ENCODE measurements at regions not wholly inside any gene's neighbourhood (a gene's known extent, or its start where the extent isn't known, plus 50 kb on each side); places are given as distances from the start of the nearest gene placed in this dataset.

GRCh38 chr10:113356794-113357680 lies 195.8 kb upstream of the HABP2 start:
- intact Hi-C loops (cut with DNase I): no loop called here
- no peaks in the 10 kb centered on the region for H3K27me3 ChIP-seq
- H3K27ac ChIP-seq: no peak overlapping the region
- 61 to 67% methylated on average over 5 of the region's 5 CpGs for WGBS, 2 donors
- H3K4me1 ChIP-seq: no peaks in the 10 kb centered on the region
- no peaks in the 10 kb centered on the region for H3K9me3 ChIP-seq
- no peak for ATAC-seq
- H3K36me3 ChIP-seq: no peaks in the 10 kb centered on the region
- no peak for FAIRE-seq
- H3K4me3 ChIP-seq: no peak overlapping the region
- no peak for DNase-seq
- no peak for TF ChIP-seq CTCF (IDR thresholded peaks at IDR 0.05)

GRCh38 chr10:113357681-113358300 lies 195.1 kb upstream of the HABP2 start:
- WGBS, 2 donors: 88 to 93% methylated on average over 18 of the region's 18 CpGs
- FAIRE-seq: no peak

GRCh38 chr10:113359655-113360054 lies 193.2 kb upstream of the HABP2 start:
- Histone ChIP-seq H3K4me3 (no peak overlapping the region), H3K27me3 (no peaks in the 10 kb centered on the region), H3K27ac (no peak overlapping the region), H3K4me1 (no peaks in the 10 kb centered on the region), H3K9me3 (no peaks in the 10 kb centered on the region), H3K36me3 (no peaks in the 10 kb centered on the region)
- FAIRE-seq (no peak), DNase-seq (no peak), ATAC-seq (no peak)
- intact Hi-C loops (cut with DNase I): no loop called here
- no peak for TF ChIP-seq CTCF (IDR thresholded peaks at IDR 0.05)

More at GRCh38 chr10:113357681-113358300, 195.1 kb upstream of the HABP2 start:
- Histone ChIP-seq H3K27me3 (no peaks in the 10 kb centered on the region), H3K9me3 (no peaks in the 10 kb centered on the region), H3K27ac (no peak overlapping the region), H3K4me1 (no peaks in the 10 kb centered on the region), H3K36me3 (no peaks in the 10 kb centered on the region), H3K4me3 (no peak overlapping the region)
- ATAC-seq (no peak), DNase-seq (no peak)
- intact Hi-C loops (cut with DNase I): no loop called here
- TF ChIP-seq CTCF (IDR thresholded peaks at IDR 0.05): no peak

- no peaks in the 10 kb centered on the region for H3K27me3 ChIP-seq
- 69 to 80% methylated on average over 4 of the region's 4 CpGs for WGBS, 2 donors
Measured at GRCh38 chr10:113360870-113361269, 192.0 kb upstream of the HABP2 start.

More at GRCh38 chr10:113360870-113361269, 192.0 kb upstream of the HABP2 start:
- DNase-seq (no peak), FAIRE-seq (no peak), ATAC-seq (no peak)
- intact Hi-C loops (cut with DNase I): no loop called here
- H3K36me3 ChIP-seq: no peaks in the 10 kb centered on the region
- H3K9me3 ChIP-seq: no peaks in the 10 kb centered on the region
- no peak overlapping the region for H3K4me3 ChIP-seq
- H3K4me1 ChIP-seq: no peaks in the 10 kb centered on the region
- no peak for TF ChIP-seq CTCF (IDR thresholded peaks at IDR 0.05)
- no peak overlapping the region for H3K27ac ChIP-seq

Data from pancreas (tissue), 10 donors.